Neural progenitor cell (in vitro differentiated cells): ENCODE measurements at regions not wholly inside any gene's neighbourhood (a gene's known extent, or its start where the extent isn't known, plus 50 kb on each side); places are given as distances from the start of the nearest gene placed in this dataset.
"Not testable (repeated sequence)": the region's sequence is repeated elsewhere in the genome, so short reads cannot be mapped to it uniquely, and the experiment has no call there.

ENCODE experiments used
- DNase-seq: peaks from one replicate; pipeline ENCODE4 v3.0.0-alpha.2; 2016; ENCODE audit warnings: low spot score
- H2AFZ ChIP-seq: fragments of 200-600 bp; sonication (generic); replicated peaks from 2 replicates; pipeline ENCODE4 v1.6.1; 2016; ENCODE audit warnings: antibody characterized with exemption
- H3F3A ChIP-seq: fragments of 200-600 bp; sonication (generic); 2 replicates; pipeline ENCODE4 v1.6.1; 2016; ENCODE audit warnings: antibody characterized with exemption, low read depth
- H3K27ac ChIP-seq: fragments of 200-600 bp; sonication (generic); 2 replicates; pipeline ENCODE4 v1.5.1; 2016; ENCODE audit warnings: mild to moderate bottlenecking
- H3K27me3 ChIP-seq: fragments of 200-600 bp; sonication (generic); 2 replicates; pipeline ENCODE4 v1.6.1; 2016; ENCODE audit warnings: mild to moderate bottlenecking, moderate library complexity
- H3K36me3 ChIP-seq: fragments of 200-600 bp; sonication (generic); 2 replicates; pipeline ENCODE4 v1.5.1; 2016
- H3K4me1 ChIP-seq: fragments of 200-600 bp; sonication (generic); 2 replicates; pipeline ENCODE4 v1.6.1; 2016; ENCODE audit warnings: mixed run types
- H3K4me2 ChIP-seq: fragments of 200-600 bp; sonication (generic); 2 replicates; pipeline ENCODE4 v1.6.1; 2016
- H3K4me3 ChIP-seq: fragments of 200-600 bp; sonication (generic); 2 replicates; pipeline ENCODE4 v1.5.1; 2016
- H3K79me2 ChIP-seq: fragments of 200-600 bp; sonication (generic); 2 replicates; pipeline ENCODE4 v1.6.1; 2016; ENCODE audit warnings: low read depth
- H3K9ac ChIP-seq: fragments of 200-600 bp; sonication (generic); 2 replicates; pipeline ENCODE4 v1.6.1; 2016
- H3K9me3 ChIP-seq: fragments of 200-600 bp; sonication (generic); 2 replicates; pipeline ENCODE4 v1.5.1; 2016; ENCODE audit warnings: low read depth
- H4K20me1 ChIP-seq: fragments of 200-600 bp; sonication (generic); 2 replicates; pipeline ENCODE4 v1.6.1; 2016; ENCODE audit warnings: low read depth
- H3K27ac Mint-ChIP-seq: 3 replicates; pipeline ENCODE4 v1.8.0; 2021; ENCODE audit warnings: mixed read lengths
- H3K27me3 Mint-ChIP-seq: 2 replicates; pipeline ENCODE4 v1.8.0; 2022; ENCODE audit warnings: low read depth, mild to moderate bottlenecking, inconsistent platforms, moderate library complexity, mixed read lengths; ENCODE audit not compliant: insufficient read depth
- H3K36me3 Mint-ChIP-seq: 3 replicates; pipeline ENCODE4 v1.8.0; 2021; ENCODE audit warnings: mixed read lengths
- H3K4me1 Mint-ChIP-seq: 3 replicates; pipeline ENCODE4 v1.8.0; 2021; ENCODE audit warnings: mixed read lengths
- H3K4me3 Mint-ChIP-seq: 3 replicates; pipeline ENCODE4 v1.8.0; 2021; ENCODE audit warnings: mild to moderate bottlenecking, moderate library complexity, mixed read lengths
- H3K9me3 Mint-ChIP-seq: 3 replicates; pipeline ENCODE4 v1.8.0; 2020; ENCODE audit warnings: mixed read lengths
- CTCF ChIP-seq: fragments of 200-600 bp; sonication (generic); IDR thresholded peaks from 2 replicates; pipeline ENCODE4 v1.5.1; 2017; ENCODE audit warnings: antibody characterized with exemption, mild to moderate bottlenecking
- EZH2 ChIP-seq: fragments of 200-600 bp; sonication (generic); IDR thresholded peaks from 2 replicates; pipeline ENCODE4 v1.6.1; 2017; ENCODE audit warnings: antibody characterized with exemption, mild to moderate bottlenecking, moderate library complexity
- EZH2phosphoT487 ChIP-seq: fragments of 200-600 bp; sonication (generic); IDR thresholded peaks from 2 replicates; pipeline ENCODE4 v1.6.1; 2017; ENCODE audit warnings: antibody characterized with exemption

- no peaks in the 10 kb centered on the region for H3K4me1 ChIP-seq
- no peak for DNase-seq
- H3K36me3 Mint-ChIP-seq: no peaks in the 10 kb centered on the region
- H3K9ac ChIP-seq: no peak overlapping the region
- no peak overlapping the region for H3K4me3 Mint-ChIP-seq
- TF ChIP-seq EZH2: no peak
- TF ChIP-seq EZH2phosphoT487: no peak
- no peak for TF ChIP-seq CTCF
- H3K79me2 ChIP-seq: no peaks in the 10 kb centered on the region
- no peak overlapping the region for H3K4me2 ChIP-seq
- H3F3A ChIP-seq: no peaks in the 10 kb centered on the region
- H3K4me3 ChIP-seq: no peak overlapping the region
- H3K27ac Mint-ChIP-seq: no peak overlapping the region
- no peaks in the 10 kb centered on the region for H3K9me3 ChIP-seq
- no peaks in the 10 kb centered on the region for H4K20me1 ChIP-seq
- H2AFZ ChIP-seq: no peak overlapping the region
- peaks cover 3% of the 10 kb centered on the region for H3K27me3 Mint-ChIP-seq
- no peaks in the 10 kb centered on the region for H3K27me3 ChIP-seq
- no peaks in the 10 kb centered on the region for H3K36me3 ChIP-seq
- no peaks in the 10 kb centered on the region for H3K4me1 Mint-ChIP-seq
- H3K9me3 Mint-ChIP-seq: no peaks in the 10 kb centered on the region
- no peak overlapping the region for H3K27ac ChIP-seq
These were observed 169.4 kb upstream of the CCNH start for GRCh38 chr5:87582149-87582548.

GRCh38 chr5:87581661-87582060, 168.9 kb upstream of the CCNH start:
- Histone ChIP-seq H3K27ac (no peak overlapping the region), H3K9ac (no peak overlapping the region), H3K9me3 (no peaks in the 10 kb centered on the region), H2AFZ (no peak overlapping the region), H3F3A (no peaks in the 10 kb centered on the region), H3K79me2 (no peaks in the 10 kb centered on the region), H3K4me3 (no peak overlapping the region), H3K4me2 (no peak overlapping the region), H3K27me3 (no peaks in the 10 kb centered on the region), H4K20me1 (no peaks in the 10 kb centered on the region), H3K4me1 (no peaks in the 10 kb centered on the region), H3K36me3 (no peaks in the 10 kb centered on the region)
- no peaks in the 10 kb centered on the region for H3K36me3 Mint-ChIP-seq
- peaks cover 3% of the 10 kb centered on the region for H3K27me3 Mint-ChIP-seq
- DNase-seq: no peak
- peaks cover 1% of the 10 kb centered on the region for H3K4me1 Mint-ChIP-seq
- no peak for TF ChIP-seq CTCF
- no peak overlapping the region for H3K27ac Mint-ChIP-seq
- H3K4me3 Mint-ChIP-seq: no peak overlapping the region
- H3K9me3 Mint-ChIP-seq: no peaks in the 10 kb centered on the region

- Mint-ChIP-seq H3K27ac (no peak overlapping the region), H3K27me3 (peaks cover 3% of the 10 kb centered on the region), H3K9me3 (no peaks in the 10 kb centered on the region), H3K4me1 (peaks cover 5% of the 10 kb centered on the region), H3K4me3 (no peak overlapping the region), H3K36me3 (no peaks in the 10 kb centered on the region)
- H3K4me1 ChIP-seq: no peaks in the 10 kb centered on the region
- no peak for DNase-seq
- H3K9ac ChIP-seq: no peak overlapping the region
- H3K4me2 ChIP-seq: no peak overlapping the region
- H3K27me3 ChIP-seq: no peaks in the 10 kb centered on the region
- no peak overlapping the region for H3K4me3 ChIP-seq
- no peak overlapping the region for H3K27ac ChIP-seq
- no peaks in the 10 kb centered on the region for H4K20me1 ChIP-seq
- H3F3A ChIP-seq: no peaks in the 10 kb centered on the region
- H3K36me3 ChIP-seq: no peaks in the 10 kb centered on the region
- no peak for TF ChIP-seq EZH2
- no peak for TF ChIP-seq EZH2phosphoT487
- no peak for TF ChIP-seq CTCF
- no peak overlapping the region for H2AFZ ChIP-seq
- H3K79me2 ChIP-seq: no peaks in the 10 kb centered on the region
- H3K9me3 ChIP-seq: no peaks in the 10 kb centered on the region
These were observed 166.9 kb upstream of the CCNH start for GRCh38 chr5:87579678-87580077.

GRCh38 chr5:87576867-87577266, 164.1 kb upstream of the CCNH start:
- Mint-ChIP-seq H3K9me3 (no peaks in the 10 kb centered on the region), H3K4me1 (peaks cover 5% of the 10 kb centered on the region), H3K4me3 (no peak overlapping the region), H3K27me3 (no peaks in the 10 kb centered on the region), H3K27ac (no peak overlapping the region), H3K36me3 (no peaks in the 10 kb centered on the region)
- Histone ChIP-seq H3F3A (no peaks in the 10 kb centered on the region), H3K9me3 (no peaks in the 10 kb centered on the region), H3K27ac (no peak overlapping the region), H3K4me2 (no peak overlapping the region), H3K4me1 (no peaks in the 10 kb centered on the region), H3K36me3 (no peaks in the 10 kb centered on the region), H3K4me3 (no peak overlapping the region), H2AFZ (no peak overlapping the region), H4K20me1 (no peaks in the 10 kb centered on the region), H3K27me3 (no peaks in the 10 kb centered on the region), H3K79me2 (no peaks in the 10 kb centered on the region), H3K9ac (no peak overlapping the region)
- no peak for DNase-seq
- TF ChIP-seq EZH2phosphoT487 (no peak), CTCF (no peak)

DNA sequence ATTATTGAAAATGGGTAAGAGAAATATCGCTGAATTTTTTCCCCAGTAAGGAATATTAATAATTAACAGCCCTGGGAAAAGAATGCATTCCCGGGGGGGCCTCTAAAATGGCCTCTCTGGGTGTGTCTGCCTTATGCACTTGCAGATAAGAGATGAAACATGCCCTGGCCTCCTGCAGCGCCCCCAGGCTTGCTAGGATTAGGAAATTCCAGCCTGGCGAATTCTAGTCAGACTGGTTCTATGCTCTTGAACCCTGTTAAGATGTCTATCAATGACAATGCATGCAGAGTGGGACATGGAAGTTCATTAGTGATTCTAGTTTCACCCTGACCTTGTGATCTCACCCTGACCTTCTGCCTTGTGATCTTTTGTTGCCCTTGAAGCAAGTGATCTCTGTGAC, 163.6 kb upstream of the CCNH start:
- H3K4me3 Mint-ChIP-seq, DNase-seq: not testable (repeated sequence)

More for the DNA sequence above, 163.6 kb upstream of the CCNH start:
- not testable (repeated sequence) for H3K36me3 Mint-ChIP-seq, H4K20me1 ChIP-seq, H3K36me3 ChIP-seq, H3K4me2 ChIP-seq, H3K4me1 Mint-ChIP-seq, H3K4me3 ChIP-seq, H3K27me3 ChIP-seq, H3K9ac ChIP-seq, H3K79me2 ChIP-seq, H3K27ac ChIP-seq, H3K9me3 ChIP-seq, H3K4me1 ChIP-seq, H3K9me3 Mint-ChIP-seq, H3F3A ChIP-seq, H2AFZ ChIP-seq, H3K27ac Mint-ChIP-seq, H3K27me3 Mint-ChIP-seq
